ENCODE measurements at regions not wholly inside any gene's neighbourhood (a gene's known extent, or its start where the extent isn't known, plus 50 kb on each side); places are given as distances from the start of the nearest gene placed in this dataset.

GRCh38 chr6:40689185-40689584 is 102.0 kb upstream of the LRFN2 start:
- TF ChIP-seq CTCF (IDR thresholded peaks at IDR 0.05 in 2 of 3, conservative IDR thresholded peaks at IDR 0.05 in 1 of 3; ENCODE audit: borderline replicate concordance in 1 of 3, insufficient read depth in 1 of 3, low read depth in 2 of 3, low read length in 2 of 3) (no peak), POLR2A (IDR thresholded peaks at IDR 0.05; ENCODE audit: borderline replicate concordance, extremely low read depth, insufficient read depth, insufficient read length) (no peak), ZBTB33 (IDR thresholded peaks at IDR 0.05; ENCODE audit: extremely low read depth, insufficient replicate concordance, low read length) (no peak), REST (IDR thresholded peaks at IDR 0.05; ENCODE audit: low read depth) (no peak), RAD21 (IDR thresholded peaks at IDR 0.05; ENCODE audit: low read depth) (no peak), MAX (IDR thresholded peaks at IDR 0.05) (no peak), FOSL1 (IDR thresholded peaks at IDR 0.05; ENCODE audit: low read depth) (no peak), EZH2phosphoT487 (IDR thresholded peaks at IDR 0.05; ENCODE audit: borderline replicate concordance) (no peak), CEBPB (IDR thresholded peaks at IDR 0.05; ENCODE audit: low read depth) (no peak), YY1 (IDR thresholded peaks at IDR 0.05; ENCODE audit: extremely low read depth, insufficient replicate concordance, low read depth, low read length) (no peak), ATF3 (IDR thresholded peaks at IDR 0.05) (no peak), EZH2 (IDR thresholded peaks at IDR 0.05) (no peak), SP1 (IDR thresholded peaks at IDR 0.05; ENCODE audit: low read depth) (no peak)

Measured in HCT116 (cell line).